NCI-H82 (cell line): ENCODE measurements at regions not wholly inside any gene's neighbourhood (a gene's known extent, or its start where the extent isn't known, plus 50 kb on each side); places are given as distances from the start of the nearest gene placed in this dataset.
A peak's percentile ranks its signal among the peaks of the same experiment; 100 is the strongest.

ENCODE experiments used
- DNase-seq: peaks from one replicate; lab custom pipeline; 2025; lab: John Stamatoyannopoulos, UW

- DNase-seq = no peak
Measured at GRCh38 chr10:58970160-58970915, 206.1 kb upstream of the PHYHIPL start.

- DNase-seq = no peak
Measured at GRCh38 chr10:58971211-58971610, 205.2 kb upstream of the PHYHIPL start.

- no peak for DNase-seq
Measured at GRCh38 chr10:58971796-58972491, 204.5 kb upstream of the PHYHIPL start.

- DNase-seq = peak; percentile 81
Measured at GRCh38 chr10:58972576-58973234, 203.7 kb upstream of the PHYHIPL start.

- DNase-seq = no peak
Measured at GRCh38 chr10:58973235-58973595, 203.2 kb upstream of the PHYHIPL start.

GRCh38 chr10:58976254-58976653 lies 200.2 kb upstream of the PHYHIPL start:
- no peak for DNase-seq

- DNase-seq = peak; percentile 33
Measured at GRCh38 chr10:58979711-58980110, 196.7 kb upstream of the PHYHIPL start.

GRCh38 chr10:58980826-58981415 lies 195.5 kb upstream of the PHYHIPL start:
- DNase-seq = no peak

GRCh38 chr10:58981846-58982245 lies 194.6 kb upstream of the PHYHIPL start:
- peak; percentile 13 for DNase-seq

GRCh38 chr10:58982470-58983239 lies 193.8 kb upstream of the PHYHIPL start:
- no peak for DNase-seq

- DNase-seq = no peak
Measured at GRCh38 chr10:58985216-58985615, 191.2 kb upstream of the PHYHIPL start.

GRCh38 chr10:58989486-58990039 lies 186.9 kb upstream of the PHYHIPL start:
- DNase-seq = no peak

GRCh38 chr10:58990693-58991092 lies 185.8 kb upstream of the PHYHIPL start:
- DNase-seq = no peak

GRCh38 chr10:58991856-58992255 lies 184.6 kb upstream of the PHYHIPL start:
- DNase-seq = no peak

- DNase-seq = no peak
Measured at GRCh38 chr10:58992830-58993460, 183.5 kb upstream of the PHYHIPL start.

- DNase-seq = no peak
Measured at GRCh38 chr10:58993480-58994221, 182.8 kb upstream of the PHYHIPL start.

- no peak for DNase-seq
Measured at GRCh38 chr10:58994226-58995057, 182.0 kb upstream of the PHYHIPL start.

GRCh38 chr10:58995058-58995596 lies 181.3 kb upstream of the PHYHIPL start:
- no peak for DNase-seq

- no peak for DNase-seq
Measured at GRCh38 chr10:58996063-58996462, 180.4 kb upstream of the PHYHIPL start.
